Activated CD8-positive, alpha-beta memory T cell treated with anti-CD3 and anti-CD28 coated beads, Interleukin-2, amount 50 U/mL, for 24 hours (primary cell): ENCODE measurements at regions not wholly inside any gene's neighbourhood (a gene's known extent, or its start where the extent isn't known, plus 50 kb on each side); places are given as distances from the start of the nearest gene placed in this dataset.

ENCODE experiments used
- DNase-seq: peaks from one replicate; pipeline ENCODE4 v3.0.0-alpha.2; 2020; ENCODE audit errors: extremely low read depth

DNA sequence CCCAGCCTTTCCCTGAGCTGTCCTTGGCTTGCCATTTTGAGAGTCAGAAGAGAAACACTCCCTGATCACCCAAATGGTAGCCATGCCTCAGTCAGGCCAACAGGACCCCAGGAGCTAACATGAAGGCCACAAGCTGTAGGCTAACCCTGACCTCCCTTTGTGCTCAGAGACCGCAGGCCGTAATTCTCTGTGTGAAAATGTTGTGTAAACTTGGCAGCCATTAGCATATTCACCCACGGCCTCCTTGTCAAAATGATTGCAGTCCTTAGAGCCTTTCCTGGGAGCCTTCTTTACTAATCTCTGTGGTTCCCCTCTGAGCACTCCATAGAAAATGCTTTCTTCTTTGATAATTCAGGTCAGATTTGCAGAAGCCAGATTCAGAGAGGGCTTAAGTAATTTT lies 418.9 kb downstream of the COG6 start:
- no peak for DNase-seq

DNA sequence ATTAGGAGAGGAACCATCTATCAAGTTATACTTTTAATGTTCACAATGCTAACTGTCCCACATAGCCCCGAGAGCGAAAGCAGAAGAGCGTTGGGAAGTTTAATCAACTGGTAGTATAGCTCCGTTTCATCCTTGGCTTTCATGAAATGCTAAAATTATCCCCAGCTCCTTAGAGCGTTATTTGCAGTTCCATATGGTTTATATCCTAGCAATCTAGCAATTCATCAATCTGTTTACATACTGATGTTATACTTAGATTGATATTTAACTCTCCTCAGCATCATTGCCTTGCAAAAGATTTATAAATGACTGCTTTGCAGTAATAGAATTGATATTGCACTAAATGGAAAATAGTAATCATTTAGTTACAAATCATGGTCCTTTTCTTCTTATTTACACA lies 419.8 kb downstream of the COG6 start:
- DNase-seq: no peak

DNA sequence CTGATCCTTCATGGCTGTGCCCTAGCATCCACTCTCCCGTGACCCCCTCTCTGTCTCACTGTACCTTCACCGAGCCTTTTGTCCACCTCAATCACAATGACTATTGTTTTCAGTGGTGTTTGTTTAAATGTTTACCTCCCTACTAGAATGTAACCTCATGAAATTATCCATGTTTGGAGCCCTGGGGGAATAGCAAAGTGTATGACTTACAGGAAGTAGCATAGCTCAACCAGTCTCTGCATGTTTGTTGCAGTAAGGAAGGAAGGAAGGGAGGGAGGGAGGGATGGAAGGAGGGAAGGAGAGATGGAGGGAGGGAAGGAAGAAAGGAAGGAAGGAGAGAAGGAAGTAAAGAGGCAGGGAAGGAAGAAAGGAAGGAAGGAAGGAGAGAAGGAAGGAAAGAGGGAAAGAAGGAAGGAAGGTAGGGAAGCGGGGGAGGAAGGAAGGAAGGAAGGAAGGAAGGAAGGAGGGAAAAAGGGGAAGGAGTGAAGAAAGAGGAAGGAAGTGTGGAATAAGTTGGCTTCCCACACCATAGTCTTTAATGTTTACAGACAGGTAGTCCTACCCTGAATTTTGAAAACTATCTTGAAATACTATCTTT lies 421.4 kb downstream of the COG6 start:
- no peak for DNase-seq

DNA sequence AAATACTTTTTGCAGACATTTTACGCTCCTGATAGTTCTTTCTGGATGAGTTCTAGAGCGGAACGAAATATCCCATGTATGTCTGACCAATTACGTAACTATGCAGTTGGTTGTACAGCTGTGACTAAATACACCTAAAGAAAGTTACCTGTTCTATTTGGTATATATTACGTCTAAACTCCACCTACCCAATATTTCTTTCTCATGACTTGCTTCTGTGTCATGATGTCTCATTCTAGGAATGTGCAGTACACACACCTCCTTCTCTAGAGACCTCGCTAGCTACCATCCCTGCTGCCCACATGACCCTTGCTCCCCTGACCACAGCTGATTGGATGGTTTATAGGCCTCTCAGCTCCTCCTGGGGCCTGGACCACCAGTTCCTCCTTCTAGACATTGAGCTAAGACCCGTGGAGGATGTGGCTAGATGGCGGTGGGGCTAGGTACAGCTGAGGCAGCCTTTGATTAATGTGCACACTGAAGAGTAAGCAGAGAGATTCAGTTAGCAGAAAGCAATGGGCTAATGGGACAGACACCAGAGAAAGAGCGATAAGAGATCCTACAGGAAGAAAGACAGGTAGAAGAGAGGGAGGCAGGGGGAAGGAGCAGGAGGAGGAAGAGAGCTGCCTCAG lies 422.1 kb downstream of the COG6 start:
- DNase-seq: no peak

DNA sequence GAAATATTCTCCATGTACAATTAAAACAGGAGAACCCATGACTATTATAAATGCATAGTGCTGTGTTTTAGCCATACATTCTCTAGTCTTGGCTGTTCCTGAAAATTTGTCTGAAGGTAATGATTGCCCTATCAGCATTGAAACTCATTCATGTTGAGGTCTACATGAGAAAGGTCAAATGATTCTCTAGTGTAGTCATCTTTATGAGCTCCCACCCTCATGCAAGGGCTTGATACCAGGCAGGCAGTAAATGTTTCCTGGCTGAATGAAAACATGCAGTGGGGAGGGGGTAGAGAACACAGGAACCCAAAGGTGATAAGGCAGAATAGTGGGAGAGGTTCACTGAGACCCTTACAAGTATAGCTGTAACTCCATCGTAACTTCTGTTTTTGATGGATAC lies 424.3 kb downstream of the COG6 start:
- DNase-seq: no peak

DNA sequence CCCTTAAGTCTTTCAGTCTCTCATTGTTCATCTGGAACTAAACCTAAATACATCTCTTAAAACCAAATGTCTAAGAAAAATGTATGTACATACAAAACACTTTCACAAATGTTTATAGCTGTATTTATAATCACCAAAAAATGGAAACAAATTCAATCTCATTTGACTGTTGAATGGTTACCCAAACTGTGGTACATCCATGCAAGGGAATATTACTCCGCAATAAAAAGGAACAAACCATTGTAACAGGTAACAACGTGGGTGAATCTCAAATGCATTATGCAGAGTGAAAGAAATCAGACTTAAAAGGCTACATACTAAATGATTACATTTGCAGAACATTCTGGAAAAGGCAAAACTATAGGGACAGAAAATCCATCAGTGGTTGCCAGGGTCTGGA lies 425.2 kb downstream of the COG6 start:
- DNase-seq: no peak

DNA sequence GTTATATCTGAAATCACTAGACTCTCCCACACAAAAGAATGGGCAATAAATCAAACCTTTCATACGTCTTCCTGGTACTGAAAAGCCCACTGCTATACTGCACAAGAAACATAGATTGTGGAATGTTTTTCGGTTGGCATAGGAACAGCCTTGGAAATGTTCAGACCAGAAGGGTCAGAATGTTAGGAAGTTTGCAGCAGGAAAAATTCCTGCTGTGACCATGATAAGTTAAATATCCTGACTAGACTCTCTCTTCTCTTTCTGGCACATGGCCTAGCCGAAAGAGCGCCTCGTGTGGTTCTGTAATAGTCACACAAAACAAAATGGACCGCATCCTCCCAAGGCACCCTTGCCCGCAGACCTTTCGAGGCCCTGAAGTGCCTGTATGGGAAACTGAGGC lies 427.2 kb downstream of the COG6 start:
- no peak for DNase-seq

DNA sequence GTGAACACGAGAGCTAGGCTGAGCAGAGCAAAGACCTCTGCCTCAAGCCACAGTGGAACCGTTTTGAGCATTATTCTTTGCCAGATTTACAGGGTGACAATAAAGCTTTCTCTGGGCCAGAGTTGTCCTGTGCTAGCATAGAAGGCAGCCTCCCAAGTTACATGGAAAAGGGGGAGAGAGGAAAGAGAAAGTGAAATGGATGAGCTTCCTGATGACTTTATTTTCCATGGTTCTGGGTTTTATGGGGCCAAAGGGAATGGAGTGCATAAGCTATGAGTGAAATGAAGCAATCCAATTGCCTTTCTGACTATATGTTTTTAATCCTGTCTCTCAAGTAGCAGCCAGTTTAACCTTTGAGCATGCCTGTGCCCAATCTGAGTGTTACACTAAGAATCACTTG lies 428.4 kb downstream of the COG6 start:
- no peak for DNase-seq

DNA sequence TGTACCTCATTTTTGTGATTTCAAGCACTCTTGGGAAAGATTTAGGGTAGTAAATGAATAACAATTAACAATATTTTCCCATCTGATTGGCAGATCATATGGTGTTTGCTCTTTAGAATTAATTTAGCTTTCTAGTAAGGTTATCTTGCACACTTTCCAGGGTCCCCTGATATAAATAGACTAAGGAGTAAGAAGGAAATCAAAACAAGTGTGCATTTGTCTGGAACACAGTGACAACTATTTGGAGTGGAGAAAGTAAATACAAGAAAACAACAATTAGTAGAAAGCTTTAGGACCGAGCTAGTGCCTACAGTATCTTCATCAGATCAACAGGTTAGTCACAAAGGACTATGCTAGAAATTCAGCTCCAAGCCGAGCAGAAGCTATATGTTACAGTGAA lies 429.5 kb downstream of the COG6 start:
- DNase-seq: no peak

DNA sequence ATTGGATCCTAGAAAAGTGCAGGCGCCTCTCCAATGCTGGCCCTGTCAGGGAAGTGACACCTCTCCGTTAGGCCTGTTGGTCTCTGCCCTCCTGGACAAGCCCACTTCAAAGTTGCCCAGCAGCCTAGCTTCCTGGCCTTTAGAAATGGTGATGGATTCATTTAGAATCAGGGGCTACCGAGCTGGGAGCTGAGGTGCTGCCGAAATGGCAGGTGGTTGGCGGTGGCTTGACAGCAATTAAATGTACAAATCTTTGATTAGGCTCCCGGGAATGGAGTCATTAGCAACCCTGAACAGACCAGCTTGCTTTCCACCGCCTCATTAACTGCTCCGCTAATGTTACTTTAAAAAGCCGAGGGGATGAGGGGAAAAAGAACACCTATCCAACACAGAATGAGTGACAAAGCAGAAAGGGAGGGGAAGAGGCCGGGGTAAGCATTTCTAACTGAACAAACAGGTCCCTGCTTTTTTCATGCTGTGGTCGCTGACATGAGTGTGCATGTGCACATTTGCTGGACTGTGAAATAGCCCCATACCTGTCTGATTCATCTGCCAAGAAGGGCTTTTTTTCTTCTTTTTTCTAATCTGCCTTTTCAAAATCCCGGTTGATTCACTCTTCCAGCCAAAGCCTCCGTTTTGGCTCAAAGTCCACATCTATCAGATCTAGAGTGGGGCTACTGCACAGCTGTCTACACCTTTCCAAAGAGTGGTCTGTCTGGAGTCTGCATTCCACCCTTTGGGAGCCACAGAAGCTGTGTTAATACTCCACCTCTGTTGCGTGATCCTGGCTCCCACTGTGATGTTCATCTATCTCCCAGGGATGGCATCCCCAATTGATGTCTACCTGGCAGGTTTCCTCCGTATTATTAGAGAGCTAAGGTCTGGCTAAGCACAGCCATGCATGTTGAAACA lies 431.9 kb downstream of the COG6 start:
- DNase-seq: no peak

DNA sequence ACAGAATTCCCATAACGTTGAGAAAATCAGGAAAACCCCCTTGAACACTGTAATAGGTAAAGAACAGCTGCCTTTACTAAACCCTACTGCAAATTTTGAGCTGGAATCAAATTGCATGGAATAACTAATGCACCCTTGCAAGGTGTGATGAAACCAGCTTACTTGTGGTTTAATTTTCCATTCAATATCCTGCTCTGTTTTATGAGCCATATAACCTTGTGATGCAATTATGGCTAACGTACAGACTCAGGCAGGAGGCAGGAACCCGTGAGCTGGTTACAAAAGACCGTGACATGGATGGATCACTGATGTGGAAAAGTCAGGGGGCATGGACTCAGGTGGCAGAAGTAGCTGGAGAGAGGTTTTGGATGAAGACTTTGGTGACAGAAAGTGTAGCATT lies 438.6 kb downstream of the COG6 start:
- no peak for DNase-seq

DNA sequence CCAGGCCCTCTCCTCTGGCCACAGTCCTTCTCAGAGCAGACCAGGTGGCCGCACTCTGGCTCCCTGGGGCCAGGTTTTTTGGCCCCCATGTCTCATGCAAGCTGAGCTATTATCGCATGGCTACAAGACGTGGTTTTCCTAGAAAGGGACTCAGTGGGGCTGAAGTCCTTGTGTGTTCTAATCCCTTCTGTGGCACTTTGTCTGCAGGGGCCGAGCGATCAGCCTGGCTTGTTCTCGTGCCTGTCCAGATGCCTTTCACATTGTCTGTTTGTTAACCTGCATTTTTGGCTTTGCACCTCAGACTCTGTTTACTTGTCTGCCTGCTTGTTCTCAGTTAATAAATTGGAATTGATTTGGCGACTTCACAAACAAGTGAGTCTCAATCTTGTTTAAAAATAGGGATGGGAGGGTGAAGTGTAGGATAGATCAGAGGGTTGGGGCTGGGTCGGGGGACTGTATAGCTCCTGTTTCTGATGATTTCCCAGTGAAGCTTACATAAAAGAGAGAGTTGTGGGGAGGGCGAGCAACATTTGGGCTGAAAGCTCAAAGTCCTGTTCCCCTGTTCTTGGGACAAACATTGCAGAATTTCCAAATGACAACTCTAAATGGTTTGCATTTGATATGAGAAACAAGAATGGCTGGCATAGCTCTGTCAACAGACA lies 440.4 kb downstream of the COG6 start:
- no peak for DNase-seq

DNA sequence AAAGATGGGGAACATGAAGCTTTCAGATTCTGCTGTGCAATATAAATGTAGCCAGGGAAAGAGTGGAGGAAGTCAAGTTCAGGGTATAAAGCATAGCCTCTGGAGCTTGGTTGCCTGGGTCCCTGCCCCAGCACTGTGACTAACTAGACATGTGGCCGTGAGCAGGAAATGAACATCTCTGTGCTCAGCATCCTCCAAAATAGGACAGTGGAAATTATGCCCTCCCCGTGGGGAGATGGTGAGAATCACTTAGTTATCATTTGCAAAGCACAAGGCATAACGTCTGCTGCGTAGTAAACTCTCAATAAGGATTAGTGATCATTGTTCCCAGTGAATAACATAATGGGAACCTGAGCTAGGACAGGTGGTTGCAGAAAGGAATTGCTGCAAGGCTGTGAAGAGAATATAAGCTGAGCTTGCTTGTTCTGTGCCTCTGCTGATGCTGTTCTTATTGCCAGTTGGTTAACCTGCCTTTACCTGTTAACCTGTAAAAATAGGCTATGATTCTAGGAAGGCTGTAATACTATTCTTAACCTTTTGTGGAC lies 441.0 kb downstream of the COG6 start:
- no peak for DNase-seq

DNA sequence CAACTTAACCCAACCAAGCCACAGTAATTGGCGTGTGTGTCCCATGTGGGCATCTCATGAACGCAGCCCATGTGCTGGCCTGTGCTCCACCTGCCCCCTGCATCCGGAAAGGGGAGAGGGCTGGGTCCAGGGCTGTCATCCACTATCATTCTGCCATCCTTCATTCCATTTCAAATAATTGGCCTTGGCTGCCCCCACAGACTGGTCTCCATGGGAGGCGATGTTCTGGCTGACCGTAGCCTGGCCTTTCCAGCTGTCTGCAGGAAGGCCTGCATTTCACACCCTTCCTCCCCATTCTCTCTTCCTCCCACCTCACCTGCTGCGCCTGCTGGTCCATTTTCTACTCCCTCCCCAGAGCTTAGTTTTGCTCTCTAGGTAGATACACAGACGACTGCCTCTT lies 442.8 kb downstream of the COG6 start:
- DNase-seq: no peak

DNA sequence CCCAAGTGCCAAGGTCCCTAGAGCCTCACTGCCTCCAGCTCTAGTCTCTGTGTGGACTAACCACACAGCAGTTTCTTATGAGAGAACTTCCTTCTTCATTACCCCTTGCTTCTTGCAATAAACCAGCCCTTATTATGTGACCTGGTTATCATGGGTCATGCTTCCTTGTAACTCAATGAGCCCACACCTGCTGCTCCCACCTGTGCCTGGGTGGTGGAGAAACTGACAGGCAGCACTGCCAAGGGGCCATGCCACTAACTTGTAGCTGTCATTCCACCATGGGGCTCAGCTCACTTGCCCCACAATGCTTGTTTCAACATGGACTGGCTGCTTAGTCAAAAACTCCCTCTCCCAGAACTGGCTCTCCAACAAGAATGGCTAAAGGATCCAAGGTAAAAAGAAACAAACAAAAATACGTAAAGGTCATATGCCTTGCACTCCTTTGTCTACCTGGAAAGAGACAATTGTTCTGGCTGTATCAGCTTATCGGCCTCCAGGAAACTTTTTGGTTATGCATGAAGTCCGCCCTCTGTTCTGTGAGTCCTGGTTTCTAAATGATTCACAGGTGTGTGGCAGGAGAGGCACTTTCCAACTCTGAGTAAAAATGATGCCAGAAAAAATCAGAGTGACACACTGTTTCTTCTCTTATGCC lies 446.4 kb downstream of the COG6 start:
- no peak for DNase-seq

DNA sequence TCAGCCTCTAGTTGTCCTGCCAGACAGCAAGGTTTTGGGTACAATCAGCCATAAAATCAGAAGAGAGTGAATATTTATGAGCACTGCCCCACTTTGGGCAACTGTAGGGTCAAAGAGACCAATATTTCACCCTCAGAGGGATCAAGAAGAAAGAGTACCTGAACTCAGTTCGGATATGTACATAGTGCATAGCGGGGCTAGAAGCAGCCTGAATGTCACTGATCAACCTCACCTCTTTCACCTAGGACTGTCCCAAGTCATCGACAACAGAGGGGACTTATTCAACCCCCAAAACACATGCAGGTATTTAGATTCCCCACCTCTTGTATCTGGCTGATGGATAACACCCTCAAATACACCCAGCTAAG lies 446.9 kb downstream of the COG6 start:
- no peak for DNase-seq

DNA sequence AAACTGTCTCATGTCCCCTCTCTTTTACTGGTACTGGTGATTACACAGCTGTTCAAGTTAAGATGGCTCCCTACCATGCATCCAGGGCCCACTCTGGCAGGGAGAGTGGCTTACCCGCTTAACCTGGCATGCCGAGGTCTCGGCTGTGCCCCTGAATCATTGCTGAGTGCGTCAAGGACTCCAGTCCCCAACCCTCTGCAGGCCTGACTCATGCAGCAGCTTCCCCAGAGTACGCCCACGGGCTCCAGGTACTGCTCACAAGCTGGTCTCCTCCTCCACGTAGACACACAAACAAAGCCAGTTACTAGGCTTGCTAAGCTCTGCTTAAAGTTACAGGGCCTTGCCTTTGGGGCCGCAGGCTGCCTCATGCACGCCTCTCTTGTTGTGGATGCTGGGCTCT lies 447.4 kb downstream of the COG6 start:
- peak; percentile 84 for DNase-seq

DNA sequence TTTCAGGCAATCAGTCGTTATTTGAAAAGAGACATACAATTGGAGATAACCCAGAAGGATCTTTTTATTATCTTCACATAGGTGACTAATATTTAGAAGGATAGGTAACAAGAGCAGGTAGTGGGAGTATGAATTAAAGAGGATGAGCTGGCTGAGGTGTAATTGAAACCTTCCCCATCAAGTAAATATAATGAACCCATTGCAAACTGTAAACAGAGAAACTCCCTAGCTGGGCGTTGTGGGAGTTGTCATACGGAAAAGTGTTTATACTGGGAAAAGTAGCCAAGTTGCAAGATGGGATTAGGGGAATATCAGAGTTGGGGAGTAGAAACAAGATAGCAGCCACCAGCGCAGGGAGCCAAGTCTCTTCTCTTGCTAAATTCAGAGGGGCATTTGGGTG lies 448.4 kb downstream of the COG6 start:
- no peak for DNase-seq

DNA sequence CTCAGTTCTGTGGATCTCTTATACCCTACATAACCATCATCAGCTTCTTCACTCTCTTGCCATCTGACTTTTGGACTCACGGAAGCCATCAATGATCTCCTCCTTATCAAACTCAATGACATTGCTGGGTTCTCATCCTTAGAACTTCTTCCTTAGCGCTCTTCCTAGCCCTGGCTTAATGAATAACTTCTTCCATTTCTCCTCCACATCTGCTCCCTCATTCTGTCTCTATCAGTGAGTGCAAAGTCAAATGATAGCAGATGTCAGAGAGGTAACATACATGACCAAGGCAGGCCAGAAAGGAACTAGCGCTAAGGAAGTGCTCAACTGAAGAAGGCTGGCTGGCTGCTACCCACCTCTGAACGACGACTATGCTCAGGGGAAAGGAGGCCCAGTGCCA lies 449.8 kb downstream of the COG6 start:
- no peak for DNase-seq

DNA sequence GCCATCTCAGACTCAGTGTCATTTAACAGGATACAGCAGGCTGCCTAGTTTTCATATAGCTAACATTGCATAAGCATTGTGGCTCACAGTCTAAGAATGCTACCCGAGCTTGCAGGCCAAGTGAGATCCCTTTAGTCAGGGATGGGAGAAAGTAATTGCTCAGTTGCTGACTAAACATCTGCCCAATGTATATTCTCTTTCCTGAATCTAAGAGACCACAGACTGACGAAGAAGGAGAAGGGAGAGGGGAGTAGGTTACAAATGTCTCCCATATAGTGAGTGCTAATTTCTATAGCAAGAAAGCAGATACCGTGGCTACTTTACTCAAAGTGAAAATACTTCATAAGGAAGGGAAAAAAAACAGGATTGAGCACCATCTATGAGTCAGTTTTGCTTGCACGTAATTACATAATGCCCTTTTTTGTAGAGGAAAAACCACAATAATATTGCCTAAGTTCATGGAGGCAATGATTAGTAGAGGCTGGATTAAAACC lies 453.9 kb downstream of the COG6 start:
- no peak for DNase-seq

DNA sequence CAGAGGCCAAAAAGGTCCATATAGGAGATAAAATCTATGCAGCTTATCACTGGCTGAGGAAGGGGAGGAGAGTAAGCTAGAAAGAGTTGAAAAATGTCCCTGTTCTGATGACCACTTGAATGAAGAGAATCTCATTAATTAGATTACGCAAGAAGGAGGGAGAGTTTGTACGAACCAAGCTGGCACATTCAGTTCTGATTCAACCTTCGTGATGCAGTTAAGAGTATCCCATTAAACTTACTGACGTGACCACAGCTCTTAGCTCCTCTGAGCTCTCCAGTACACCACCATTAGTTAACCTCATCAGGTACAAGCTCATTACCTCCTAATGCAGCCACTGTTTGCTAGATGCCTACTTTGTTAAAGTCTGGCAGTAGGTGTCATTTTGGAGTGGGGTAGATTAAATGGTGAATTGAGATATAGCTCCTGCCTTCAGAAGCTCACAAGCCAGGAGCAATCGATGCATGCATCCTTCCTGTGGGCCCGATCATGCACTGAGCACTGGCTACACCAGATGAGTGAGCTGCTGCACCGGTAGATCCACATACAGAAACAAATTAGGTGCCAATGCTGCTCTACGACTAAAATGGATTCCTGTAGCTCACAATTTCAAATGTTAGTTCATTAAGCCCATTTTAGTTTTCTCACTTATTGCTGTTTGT lies 458.3 kb downstream of the COG6 start:
- DNase-seq: no peak
